Aorta (tissue), 5 donors: ENCODE measurements at regions not wholly inside any gene's neighbourhood (a gene's known extent, or its start where the extent isn't known, plus 50 kb on each side); places are given as distances from the start of the nearest gene placed in this dataset.

Source experiments
- ATAC-seq: fragments of 200-7000 bp; cut with Tn5 transposase; one replicate; pipeline ENCODE4 v1.9.1; 2022; ENCODE audit warnings: moderate library complexity; ENCODE audit not compliant: low FRiP score
- DNase-seq, 2 donors: peaks; one replicate each; pipeline ENCODE4 v3.0.0-alpha.2; 2020
- H3K27ac ChIP-seq, 2 donors: one replicate each; pipeline ENCODE4 v1.5.1; 2013; ENCODE audit warnings: low read length in 2 of 2, mild to moderate bottlenecking in 2 of 2, moderate library complexity in 2 of 2, control low read depth in 1 of 2, inconsistent platforms in 1 of 2, low read depth in 1 of 2
- H3K27me3 ChIP-seq, 2 donors: one replicate each; pipeline ENCODE4 v1.6.1; 2013; ENCODE audit warnings: control low read depth in 1 of 2, low read length in 1 of 2, mild to moderate bottlenecking in 1 of 2, moderate library complexity in 1 of 2; ENCODE audit not compliant: insufficient read depth in 2 of 2, control insufficient read depth in 1 of 2
- H3K36me3 ChIP-seq, 2 donors: one replicate each; pipeline ENCODE4 v1.6.1; 2013; ENCODE audit warnings: control low read depth in 1 of 2, low read length in 1 of 2, mild to moderate bottlenecking in 1 of 2; ENCODE audit not compliant: insufficient read depth in 2 of 2, control insufficient read depth in 1 of 2
- H3K4me1 ChIP-seq, 2 donors: one replicate each; pipeline ENCODE4 v1.6.1; 2013; ENCODE audit warnings: low read length in 2 of 2, control low read depth in 1 of 2, mild to moderate bottlenecking in 1 of 2, moderate library complexity in 1 of 2; ENCODE audit not compliant: insufficient read depth in 2 of 2, control insufficient read depth in 1 of 2
- H3K4me3 ChIP-seq, 2 donors: one replicate each; pipeline ENCODE4 v1.5.1; 2013; ENCODE audit warnings: low read length in 2 of 2, control low read depth in 1 of 2, mild to moderate bottlenecking in 1 of 2
- H3K9me3 ChIP-seq: one replicate; pipeline ENCODE4 v1.6.1; 2013; ENCODE audit warnings: mild to moderate bottlenecking, low read length; ENCODE audit not compliant: control insufficient read depth
- WGBS, 2 donors: extraction: QIAGEN DNeasy Blood & Tissue Kit; methylation state at CpG; one replicate each; pipeline ENCODE4 v1.1.7; 2013; 5-methylcytosine and 5-hydroxymethylcytosine counted together
- intact Hi-C, 2 donors: fragments of 100-400 bp; cut with DNase I; formaldehyde crosslinking; loops; one replicate each; pipeline versions ENCODE4 v1.14.2 to v1.15.0; 2022
- donor health status: healthy with polysubstance abuse.
- donor health status: Bipolar disorder and iron deficiency.
- donor health status: DM: no; HTN: no; CAD: no.
- donor health status: DM: no; HTN: no; CAD: no.
- donor health status: DM: yes; HTN: yes; CAD: no.

DNA sequence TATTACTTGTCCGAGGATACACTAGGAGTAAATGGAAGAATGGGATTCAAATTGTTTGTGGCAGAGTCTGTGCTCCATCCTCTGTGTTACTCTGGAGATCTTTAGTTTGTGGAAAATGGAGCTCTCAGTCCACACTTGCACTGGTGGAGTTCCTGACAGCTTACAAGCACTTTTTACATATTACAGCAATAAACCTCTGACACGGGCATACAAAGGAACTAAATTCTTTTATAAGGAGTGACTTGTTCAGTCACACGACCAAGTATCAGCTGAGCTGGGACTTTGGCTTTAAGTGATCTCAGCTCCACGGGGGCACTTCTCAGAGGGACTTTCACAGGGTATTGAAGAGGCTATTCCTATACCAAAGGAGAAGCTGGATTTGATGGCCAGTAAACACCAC lies 417.5 kb downstream of the LRIG3 start:
- intact Hi-C loops = no loop called here
- no peak for DNase-seq
- no peaks in the 10 kb centered on the region for H3K9me3 ChIP-seq
- H3K4me3 ChIP-seq = no peak overlapping the region
- no peaks in the 10 kb centered on the region for H3K36me3 ChIP-seq
- no peak for ATAC-seq
- no peak overlapping the region for H3K27ac ChIP-seq
- WGBS, 2 donors = 44% methylated on average over 4 of the region's 4 CpGs
- H3K4me1 ChIP-seq = peaks cover 0 to 2% of the 10 kb centered on the region in 2 donors
- no peaks in the 10 kb centered on the region for H3K27me3 ChIP-seq

DNA sequence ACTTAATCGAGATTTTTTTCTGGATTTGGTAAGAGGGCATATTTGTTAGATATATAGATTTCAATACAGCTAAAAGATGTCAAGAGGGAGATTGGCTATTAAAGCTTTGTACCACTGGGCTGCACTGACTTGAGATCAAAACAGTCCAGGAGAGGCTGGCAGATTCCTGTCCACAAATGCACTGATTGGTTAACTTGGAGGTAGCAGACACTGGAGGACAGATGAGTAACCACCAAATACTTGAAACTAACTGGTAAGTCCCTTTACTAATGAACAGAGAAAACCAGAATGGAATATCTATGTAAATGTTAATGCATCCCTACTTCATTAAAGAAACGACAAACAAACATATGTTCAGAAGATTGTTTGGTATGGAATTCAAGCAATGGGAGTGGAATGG lies 416.6 kb downstream of the LRIG3 start:
- no peaks in the 10 kb centered on the region for H3K27me3 ChIP-seq
- no peaks in the 10 kb centered on the region for H3K36me3 ChIP-seq
- H3K4me3 ChIP-seq = no peak overlapping the region
- no peaks in the 10 kb centered on the region for H3K9me3 ChIP-seq
- 94 to 97% methylated on average over 2 of the region's 2 CpGs for WGBS, 2 donors
- no peak for ATAC-seq
- H3K27ac ChIP-seq = no peak overlapping the region
- intact Hi-C loops = no loop called here
- no peak for DNase-seq
- peaks cover 0 to 2% of the 10 kb centered on the region in 2 donors for H3K4me1 ChIP-seq

DNA sequence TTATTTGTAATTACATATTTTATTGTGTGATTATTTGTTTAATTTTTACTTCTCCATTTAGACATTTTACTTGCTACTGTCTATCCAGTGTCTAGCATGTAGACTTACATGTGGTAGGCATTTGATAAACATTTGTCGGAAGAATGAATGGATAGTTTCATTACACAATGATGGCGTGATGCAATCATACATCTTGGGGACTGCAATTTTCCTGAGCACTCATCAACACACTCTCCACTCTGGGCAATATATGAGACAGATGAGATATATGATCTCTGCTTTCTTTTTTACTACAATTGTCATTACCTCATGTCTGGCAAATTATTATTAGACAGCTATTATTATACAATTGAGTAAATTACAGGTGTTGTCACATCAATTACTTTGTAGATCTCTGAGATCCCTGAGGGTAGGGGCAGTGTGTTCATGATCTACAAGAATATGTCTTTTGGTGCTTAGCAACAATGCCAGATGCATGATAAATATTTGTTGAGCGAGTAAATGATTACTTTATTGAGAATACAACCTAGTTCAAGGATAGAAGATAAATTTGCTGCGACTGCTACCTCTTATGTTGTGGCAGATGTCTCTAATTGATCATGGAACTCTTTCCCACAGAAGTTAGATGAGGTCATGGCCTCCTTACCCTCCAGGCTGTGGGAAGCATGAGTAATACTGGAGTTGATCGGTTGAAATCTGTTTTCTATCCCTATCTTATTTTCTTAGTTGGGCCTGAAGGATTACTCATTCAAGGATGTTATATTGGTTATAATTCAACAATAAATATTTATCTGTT lies 416.0 kb downstream of the LRIG3 start:
- Histone ChIP-seq H3K27ac (no peak overlapping the region), H3K27me3 (no peaks in the 10 kb centered on the region), H3K36me3 (no peaks in the 10 kb centered on the region), H3K9me3 (no peaks in the 10 kb centered on the region), H3K4me1 (peaks cover 0 to 2% of the 10 kb centered on the region in 2 donors), H3K4me3 (no peak overlapping the region)
- intact Hi-C loops = no loop called here
- ATAC-seq (no peak), DNase-seq (no peak)
- 84 to 88% methylated on average over 5 of the region's 5 CpGs for WGBS, 2 donors

DNA sequence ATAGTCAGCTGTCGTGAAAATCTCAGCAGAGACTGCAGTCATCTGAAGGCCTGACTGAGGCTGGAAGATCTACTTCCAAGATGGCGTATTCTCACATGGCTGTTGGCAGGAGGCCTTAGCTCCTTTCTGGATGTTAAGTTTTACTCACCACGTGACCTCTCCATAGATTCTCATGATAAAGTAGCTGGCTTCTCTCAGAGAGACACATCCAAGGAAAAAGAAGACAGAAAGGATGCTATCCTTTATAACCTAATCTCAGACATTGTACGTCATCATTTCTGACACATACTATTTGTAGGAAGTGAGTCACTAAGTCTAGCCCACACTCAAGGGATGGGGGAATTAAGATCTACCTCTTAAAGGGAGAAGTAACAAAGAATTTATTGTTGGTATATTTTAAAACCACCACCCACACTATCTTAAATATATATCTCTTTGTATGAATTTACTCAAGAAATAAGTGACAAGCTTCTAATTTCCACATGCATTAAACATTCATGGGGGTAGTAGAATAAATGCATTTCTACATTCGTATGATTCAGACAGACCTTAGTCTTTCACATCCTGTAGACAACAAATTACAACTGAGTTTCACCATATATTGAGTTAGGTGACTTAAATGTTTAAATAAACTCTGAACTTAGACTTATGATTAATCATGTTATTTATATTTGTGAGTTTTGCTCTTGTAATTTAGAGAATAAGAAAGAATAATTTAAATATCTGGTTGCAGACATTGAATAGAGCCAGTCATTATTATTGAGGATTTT lies 411.0 kb downstream of the LRIG3 start:
- Histone ChIP-seq H3K4me3 (no peak overlapping the region), H3K4me1 (no peaks in the 10 kb centered on the region), H3K36me3 (no peaks in the 10 kb centered on the region), H3K27me3 (no peaks in the 10 kb centered on the region), H3K27ac (no peak overlapping the region), H3K9me3 (no peaks in the 10 kb centered on the region)
- DNase-seq (no peak), ATAC-seq (no peak)
- intact Hi-C loops = no loop called here
- WGBS, 2 donors = 79 to 85% methylated on average over 5 of the region's 5 CpGs

DNA sequence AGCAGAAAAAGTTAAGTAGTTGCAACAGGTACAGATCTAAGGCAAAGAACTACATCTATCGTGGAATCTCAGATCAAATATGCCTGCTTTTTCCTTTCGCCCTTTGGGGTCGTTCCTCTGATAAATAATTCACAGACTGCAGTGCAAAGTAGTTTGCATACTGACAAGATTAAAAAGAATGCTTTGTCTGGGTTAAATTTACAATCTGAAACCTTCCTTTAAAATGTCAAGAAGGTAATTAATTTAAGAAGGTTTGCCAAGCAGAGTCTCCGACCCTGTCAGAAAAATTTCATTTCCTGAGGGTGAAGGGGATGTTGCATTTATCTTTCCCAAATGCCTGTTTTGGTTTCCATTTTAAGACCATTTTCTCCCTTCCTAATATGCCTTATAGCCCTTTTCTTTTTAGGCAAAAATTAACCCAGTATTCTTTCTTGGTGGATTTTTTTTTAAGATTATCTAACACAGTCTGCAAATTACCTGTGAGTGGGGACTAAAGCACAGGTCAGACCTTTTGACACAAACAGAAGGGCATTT lies 406.9 kb downstream of the LRIG3 start:
- Histone ChIP-seq H3K9me3 (peaks cover 3% of the 10 kb centered on the region), H3K4me1 (no peaks in the 10 kb centered on the region), H3K27ac (no peak overlapping the region), H3K4me3 (no peak overlapping the region), H3K27me3 (no peaks in the 10 kb centered on the region), H3K36me3 (no peaks in the 10 kb centered on the region)
- ATAC-seq = no peak
- 55 to 63% methylated on average over 4 of the region's 4 CpGs for WGBS, 2 donors
- DNase-seq = no peak
- intact Hi-C loops = no loop called here

DNA sequence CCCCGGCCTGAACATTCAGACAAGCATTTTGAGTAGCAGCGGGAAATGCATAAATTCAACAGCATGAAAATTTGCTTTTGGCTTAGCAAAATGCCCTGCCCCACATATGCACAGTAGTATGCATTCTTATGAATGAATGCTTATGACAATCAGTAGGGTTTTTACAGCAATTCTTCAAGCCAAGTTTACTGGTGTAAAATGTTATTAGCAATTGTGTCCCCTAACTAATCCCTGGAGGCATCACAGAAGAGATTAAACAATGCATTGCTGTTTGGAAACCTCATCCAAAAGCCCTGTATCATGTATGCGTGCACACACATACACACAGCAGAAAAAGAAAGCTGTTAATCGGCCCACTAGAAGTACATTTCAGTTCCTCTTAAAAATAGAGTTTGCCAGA lies 406.5 kb downstream of the LRIG3 start:
- Histone ChIP-seq H3K4me3 (no peak overlapping the region), H3K27ac (no peak overlapping the region), H3K9me3 (peaks cover 3% of the 10 kb centered on the region), H3K4me1 (no peaks in the 10 kb centered on the region), H3K36me3 (no peaks in the 10 kb centered on the region), H3K27me3 (no peaks in the 10 kb centered on the region)
- DNase-seq = no peak
- no peak for ATAC-seq
- intact Hi-C loops = no loop called here
- WGBS, 2 donors = 58 to 62% methylated on average over 4 of the region's 4 CpGs

DNA sequence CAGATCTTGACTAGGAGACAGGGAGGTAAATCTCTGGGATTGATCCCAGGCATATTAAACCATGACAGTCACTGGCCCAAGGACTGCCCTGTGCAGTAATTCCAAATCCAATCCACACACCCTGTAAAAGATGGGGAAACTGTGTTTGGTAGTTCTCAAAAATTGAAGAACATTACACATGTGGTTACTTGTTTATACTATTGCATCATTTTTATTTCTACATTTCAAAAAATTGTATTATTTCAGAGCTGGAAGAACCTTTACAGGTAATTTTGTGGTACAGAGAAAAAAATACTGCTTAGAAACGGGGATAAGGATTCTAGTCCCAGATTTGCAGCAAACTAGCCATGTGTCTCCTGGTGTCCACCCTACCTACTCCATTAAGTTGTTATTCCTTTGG lies 400.5 kb downstream of the LRIG3 start:
- no peak for DNase-seq
- peaks cover 3% of the 10 kb centered on the region for H3K9me3 ChIP-seq
- intact Hi-C loops = no loop called here
- whole genome bisulfite sequencing, 2 donors = 87 to 88% methylated on average over 1 of the region's 1 CpG
- no peak overlapping the region for H3K27ac ChIP-seq
- H3K4me1 ChIP-seq = no peaks in the 10 kb centered on the region
- no peak overlapping the region for H3K4me3 ChIP-seq
- no peaks in the 10 kb centered on the region for H3K36me3 ChIP-seq
- no peak for ATAC-seq
- H3K27me3 ChIP-seq = no peaks in the 10 kb centered on the region

DNA sequence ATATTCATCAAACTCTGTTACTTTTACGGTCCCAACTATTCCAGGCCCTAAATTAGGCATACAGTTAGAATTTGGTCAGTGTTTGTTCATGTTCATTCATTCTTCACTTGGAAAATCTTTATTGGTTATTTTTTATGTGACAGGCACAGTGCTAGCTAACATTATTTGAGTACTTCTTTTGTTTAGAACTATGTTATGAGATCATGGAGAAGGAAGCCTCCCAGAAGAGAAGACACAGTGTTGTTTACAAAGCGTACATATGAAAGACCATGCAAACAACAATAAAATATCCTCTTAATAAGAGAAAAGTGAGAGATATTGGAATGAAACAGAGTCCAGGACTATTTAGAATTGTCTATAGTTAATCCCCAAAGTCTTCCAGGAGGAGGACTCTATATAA lies 399.2 kb downstream of the LRIG3 start:
- DNase-seq = no peak
- intact Hi-C loops = no loop called here
- no peak overlapping the region for H3K4me3 ChIP-seq
- ATAC-seq = no peak
- H3K27ac ChIP-seq = no peak overlapping the region
- peaks cover 0 to 3% of the 10 kb centered on the region in 2 donors for H3K36me3 ChIP-seq
- H3K27me3 ChIP-seq = no peaks in the 10 kb centered on the region
- no peaks in the 10 kb centered on the region for H3K4me1 ChIP-seq
- H3K9me3 ChIP-seq = peaks cover 3% of the 10 kb centered on the region
- 95 to 97% methylated on average over 2 of the region's 2 CpGs for WGBS, 2 donors

DNA sequence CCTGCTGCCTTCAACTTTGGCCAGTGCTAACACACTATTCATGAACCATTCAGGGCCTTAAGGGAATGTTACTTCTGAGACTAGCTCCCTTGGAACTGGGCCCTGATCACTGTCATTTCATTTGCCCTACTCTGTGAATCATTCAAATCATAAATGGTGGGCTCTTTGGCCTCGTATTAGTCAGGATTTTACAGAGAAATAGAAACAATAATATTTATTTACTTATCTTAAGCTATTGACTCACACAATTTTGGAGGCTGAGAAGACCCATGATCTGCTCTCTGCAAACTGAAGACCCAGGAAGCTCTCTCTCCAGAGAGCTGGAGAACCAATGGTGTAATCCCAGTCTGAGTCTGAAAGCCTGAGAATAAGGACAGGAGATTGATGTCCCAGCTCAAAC lies 398.5 kb downstream of the LRIG3 start:
- no peak for ATAC-seq
- Histone ChIP-seq H3K27me3 (no peaks in the 10 kb centered on the region), H3K9me3 (peaks cover 3% of the 10 kb centered on the region), H3K4me1 (no peaks in the 10 kb centered on the region), H3K4me3 (no peak overlapping the region), H3K27ac (no peak overlapping the region), H3K36me3 (peaks cover 0 to 3% of the 10 kb centered on the region in 2 donors)
- intact Hi-C loops = no loop called here
- 78 to 87% methylated on average over 1 of the region's 1 CpG for WGBS, 2 donors
- DNase-seq = no peak
